ENCODE measurements at regions not wholly inside any gene's neighbourhood (a gene's known extent, or its start where the extent isn't known, plus 50 kb on each side); places are given as distances from the start of the nearest gene placed in this dataset.

DNA sequence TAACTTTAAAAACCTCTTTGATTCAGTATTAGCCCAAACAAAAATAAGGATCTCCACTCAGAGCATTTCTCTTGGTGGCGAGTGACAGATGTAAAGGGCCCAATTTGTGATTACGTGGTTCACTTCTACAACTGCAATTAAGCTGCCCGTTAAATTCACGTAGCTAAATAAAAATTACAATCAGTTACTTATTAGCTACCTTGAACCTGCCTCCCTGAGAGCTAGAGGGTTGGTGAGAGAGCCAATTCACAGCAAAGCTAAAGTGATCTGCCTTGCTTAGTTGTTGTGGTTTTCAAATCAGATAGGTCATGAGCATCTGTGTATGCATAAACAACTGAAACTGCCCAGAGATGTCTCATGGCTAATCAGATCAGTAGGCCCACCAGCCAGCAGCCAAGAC is 156.7 kb downstream of the RNF152 start:
- TF ChIP-seq, protein P1, sequence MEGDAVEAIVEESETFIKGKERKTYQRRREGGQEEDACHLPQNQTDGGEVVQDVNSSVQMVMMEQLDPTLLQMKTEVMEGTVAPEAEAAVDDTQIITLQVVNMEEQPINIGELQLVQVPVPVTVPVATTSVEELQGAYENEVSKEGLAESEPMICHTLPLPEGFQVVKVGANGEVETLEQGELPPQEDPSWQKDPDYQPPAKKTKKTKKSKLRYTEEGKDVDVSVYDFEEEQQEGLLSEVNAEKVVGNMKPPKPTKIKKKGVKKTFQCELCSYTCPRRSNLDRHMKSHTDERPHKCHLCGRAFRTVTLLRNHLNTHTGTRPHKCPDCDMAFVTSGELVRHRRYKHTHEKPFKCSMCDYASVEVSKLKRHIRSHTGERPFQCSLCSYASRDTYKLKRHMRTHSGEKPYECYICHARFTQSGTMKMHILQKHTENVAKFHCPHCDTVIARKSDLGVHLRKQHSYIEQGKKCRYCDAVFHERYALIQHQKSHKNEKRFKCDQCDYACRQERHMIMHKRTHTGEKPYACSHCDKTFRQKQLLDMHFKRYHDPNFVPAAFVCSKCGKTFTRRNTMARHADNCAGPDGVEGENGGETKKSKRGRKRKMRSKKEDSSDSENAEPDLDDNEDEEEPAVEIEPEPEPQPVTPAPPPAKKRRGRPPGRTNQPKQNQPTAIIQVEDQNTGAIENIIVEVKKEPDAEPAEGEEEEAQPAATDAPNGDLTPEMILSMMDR (IDR thresholded peaks at IDR 0.05) = no peak
- no peak for TF ChIP-seq POLR2AphosphoS5 (IDR thresholded peaks at IDR 0.05)
- no peak for TF ChIP-seq EP300 (IDR thresholded peaks at IDR 0.05)
